Esophagus squamous epithelium (tissue), 4 donors: ENCODE measurements at regions not wholly inside any gene's neighbourhood (a gene's known extent, or its start where the extent isn't known, plus 50 kb on each side); places are given as distances from the start of the nearest gene placed in this dataset.

ENCODE experiments used
- CTCF ChIP-seq, 6 experiments: fragments of 450-650 bp in 4 of 6; fragments of 200-600 bp in 2 of 6; sonication (generic) in 2 of 6; IDR thresholded peaks; one replicate each; pipeline ENCODE4 v1.5.1; 2016 to 2019; ENCODE audit warnings: antibody characterized with exemption in 6 of 6, mild to moderate bottlenecking in 4 of 6, moderate library complexity in 4 of 6
- POLR2A ChIP-seq, 4 donors: fragments of 450-650 bp; IDR thresholded peaks; one replicate each; pipeline ENCODE4 v1.6.1; 2017; ENCODE audit warnings: antibody characterized with exemption in 4 of 4, mild to moderate bottlenecking in 4 of 4, moderate library complexity in 3 of 4

- TF ChIP-seq CTCF (IDR thresholded peaks at IDR 0.05) (no peak), POLR2A (IDR thresholded peaks at IDR 0.05) (no peak)
Measured at GRCh38 chr2:138403431-138403927, 98.1 kb upstream of the SPOPL start.
